Stimulated activated CD4-positive, alpha-beta T cell treated with anti-CD3 and anti-CD28 coated beads, Interleukin-15, amount 100 ng/mL, for 48 hours (primary cell): ENCODE measurements at regions not wholly inside any gene's neighbourhood (a gene's known extent, or its start where the extent isn't known, plus 50 kb on each side); places are given as distances from the start of the nearest gene placed in this dataset.

Experiments used
- DNase-seq, 2 donors: peaks; one replicate each; pipeline ENCODE4 v3.0.0-alpha.2; 2020; ENCODE audit warnings: low read depth in 2 of 2

DNA sequence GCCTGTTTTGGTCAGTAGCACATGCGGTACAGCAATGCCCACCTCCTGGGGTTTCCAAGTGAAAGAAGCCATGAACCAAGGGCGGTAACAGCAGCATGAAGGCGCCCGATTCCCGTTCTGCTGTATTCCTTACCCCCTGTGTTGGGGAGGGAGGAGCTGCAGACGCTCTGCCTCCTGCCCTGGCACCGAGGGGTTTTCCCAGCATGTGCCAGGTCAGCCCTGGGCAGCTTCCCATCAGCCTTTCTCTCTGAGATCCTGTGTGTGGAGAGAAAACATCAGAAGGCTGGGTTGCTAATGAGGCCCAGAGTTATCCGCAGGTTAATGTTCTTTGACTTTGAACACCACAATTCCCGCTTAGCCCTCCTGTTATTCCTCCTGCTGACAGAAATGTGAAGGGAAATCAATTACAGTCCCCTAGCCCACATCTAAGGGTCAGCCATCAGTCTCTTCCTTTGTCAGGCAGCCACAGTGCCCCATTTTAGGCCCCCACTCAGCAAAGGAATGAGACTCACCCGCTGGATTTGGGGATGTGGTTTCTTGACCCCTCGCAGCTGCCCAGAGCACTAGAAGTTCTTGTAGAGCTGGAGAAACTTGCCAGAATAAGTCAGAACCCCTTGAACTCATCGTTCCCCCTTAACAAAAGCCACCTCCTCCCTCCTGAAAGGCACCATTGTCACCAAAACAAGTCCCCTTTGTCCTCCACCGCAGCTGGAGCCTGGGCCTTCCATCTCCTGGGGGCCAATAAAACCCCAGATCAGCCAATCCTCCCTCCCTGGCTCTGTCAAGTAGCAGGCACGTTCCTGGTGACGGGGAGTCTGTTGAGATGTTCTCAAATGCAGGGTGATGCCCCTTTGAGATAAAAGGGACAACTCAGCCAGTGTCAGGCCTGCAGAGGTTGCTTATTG is 168.5 kb downstream of the KATNIP start:
- no peak for DNase-seq

DNA sequence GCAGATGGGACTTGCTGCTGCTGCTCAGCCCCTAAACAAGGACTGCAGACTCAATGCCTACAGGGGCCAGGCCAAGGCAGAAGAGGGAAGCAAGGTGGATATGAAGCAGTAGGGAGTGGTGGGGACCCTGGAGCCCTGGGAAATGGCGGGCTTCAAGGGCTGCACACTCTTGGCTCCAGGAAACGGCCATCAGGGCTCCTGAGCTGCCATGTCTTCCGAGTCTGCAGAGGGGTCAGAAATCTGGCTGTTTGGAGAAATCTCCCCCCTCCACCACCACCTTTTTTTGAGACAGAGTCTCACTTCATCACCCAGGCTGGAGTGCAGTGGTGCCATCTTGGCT is 169.1 kb downstream of the KATNIP start:
- DNase-seq = no peak

GRCh38 chr16:27720731-27721530 is 171.0 kb downstream of the KATNIP start:
- no peak for DNase-seq

DNA sequence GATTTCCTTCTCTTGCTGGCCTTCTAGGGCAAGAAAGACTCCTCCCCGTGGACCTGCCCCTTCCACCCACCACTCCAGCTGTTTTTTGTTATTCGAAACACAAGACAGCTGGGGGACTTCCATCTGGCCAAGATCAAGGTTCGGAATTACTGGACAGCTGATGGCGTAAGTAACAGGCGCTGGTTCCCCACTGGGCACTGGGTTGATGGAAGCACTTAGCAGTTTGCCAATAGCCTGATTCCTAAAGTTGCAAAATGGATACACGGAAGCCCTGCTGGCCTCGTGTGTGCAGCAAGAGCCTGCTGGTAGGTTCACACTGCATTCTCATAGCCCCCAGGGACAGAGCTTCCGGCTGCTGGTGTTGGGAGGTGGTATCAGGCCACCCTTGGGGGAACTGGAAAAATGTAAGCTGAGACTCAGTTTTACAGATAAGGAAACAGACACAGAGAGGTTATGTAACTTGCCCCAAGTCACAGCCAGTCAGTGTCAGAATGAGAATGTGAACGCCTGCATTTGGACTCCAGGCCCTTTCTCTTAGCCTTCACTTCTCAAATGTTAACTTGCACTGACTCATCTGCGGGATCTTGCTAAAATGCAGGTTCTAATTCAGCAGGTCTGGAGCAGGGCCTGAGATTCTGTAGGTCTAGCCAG is 171.7 kb downstream of the KATNIP start:
- no peak for DNase-seq

DNA sequence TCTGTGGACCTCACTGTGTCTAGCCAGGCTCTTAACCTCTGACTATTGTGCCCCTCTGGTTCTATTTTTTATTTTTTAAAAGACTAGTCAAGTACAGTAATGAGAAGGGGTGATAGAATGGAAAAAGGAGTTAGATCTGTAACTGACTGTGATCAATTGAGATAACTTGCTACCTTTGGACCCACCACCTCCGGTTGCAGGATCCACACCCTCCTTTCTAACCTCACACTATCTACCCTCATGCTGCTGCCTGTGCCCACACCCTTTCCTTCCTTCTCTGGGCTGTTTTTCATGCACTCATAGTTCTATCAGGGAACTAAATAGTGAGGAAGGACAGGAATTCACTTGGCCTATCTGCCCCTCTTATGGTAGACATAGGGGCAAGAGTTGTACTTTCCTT is 172.3 kb downstream of the KATNIP start:
- DNase-seq = no peak

DNA sequence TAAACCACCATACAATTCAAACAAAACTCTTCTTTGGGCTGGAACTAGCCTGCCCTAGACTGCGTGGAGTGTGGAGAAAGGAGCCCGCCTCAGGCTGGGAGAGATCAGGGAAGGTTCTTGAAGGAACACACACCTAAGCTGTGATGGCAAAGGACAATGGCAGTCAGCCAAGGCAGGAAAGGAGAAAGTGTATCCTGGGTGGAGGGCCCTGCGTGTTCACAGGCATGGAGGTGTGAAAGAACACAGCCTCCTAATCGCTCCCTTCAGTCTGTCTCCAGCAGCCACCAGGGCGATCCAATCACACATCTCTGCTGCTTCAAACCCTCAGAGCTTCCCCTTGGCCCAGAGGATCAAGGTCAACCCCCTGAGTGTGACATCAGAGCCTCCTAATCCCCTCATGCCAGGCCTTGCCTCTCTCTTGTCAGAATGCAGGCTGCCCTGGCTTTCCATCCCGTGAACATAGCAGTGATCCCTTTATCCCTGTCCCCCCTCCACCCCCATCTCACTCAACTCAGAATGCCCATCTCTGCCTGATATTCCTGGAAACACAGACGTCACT is 173.0 kb downstream of the KATNIP start:
- DNase-seq = no peak

- DNase-seq = no peak
Measured at GRCh38 chr16:27723711-27724481, 174.0 kb downstream of the KATNIP start.

GRCh38 chr16:27724482-27725235 is 174.7 kb downstream of the KATNIP start:
- no peak for DNase-seq

- DNase-seq = no peak
Measured at GRCh38 chr16:27725236-27726000, 175.5 kb downstream of the KATNIP start.

DNA sequence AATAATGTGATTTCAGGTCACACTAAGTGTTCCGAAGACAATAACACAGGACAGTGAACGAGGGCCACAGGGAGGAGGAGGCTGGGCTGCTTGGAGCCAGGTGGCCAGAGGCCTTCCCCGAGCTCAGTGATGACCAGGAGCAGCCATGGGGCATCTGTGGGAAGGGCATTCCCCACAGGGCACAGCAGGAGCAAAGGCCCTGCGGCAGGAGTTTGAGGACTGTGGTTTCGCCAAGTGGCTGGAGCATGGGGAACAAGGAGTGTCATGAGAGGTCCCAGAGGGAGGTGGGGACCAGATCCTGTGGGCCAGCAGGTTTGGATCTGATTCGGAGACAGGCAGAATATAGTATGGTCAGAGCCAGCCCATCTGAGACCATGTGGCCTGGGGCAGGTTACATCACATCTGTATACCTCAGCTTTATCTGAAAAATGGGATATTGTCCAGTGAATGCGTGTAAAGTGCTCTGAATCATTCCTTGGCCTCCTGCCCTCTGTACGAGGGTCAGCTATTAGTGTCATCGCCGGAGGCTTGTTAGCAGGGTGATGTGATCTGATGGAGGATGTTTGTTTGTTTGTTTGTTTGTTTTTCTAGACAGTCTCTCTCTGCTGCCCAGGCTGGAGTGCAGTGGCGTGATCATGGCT is 176.8 kb downstream of the KATNIP start:
- DNase-seq = no peak

- DNase-seq = no peak
Measured at GRCh38 chr16:27727941-27728340, 178.0 kb downstream of the KATNIP start.

GRCh38 chr16:27728691-27729090 is 178.7 kb downstream of the KATNIP start:
- no peak for DNase-seq

GRCh38 chr16:27729516-27730304 is 179.8 kb downstream of the KATNIP start:
- no peak for DNase-seq

DNA sequence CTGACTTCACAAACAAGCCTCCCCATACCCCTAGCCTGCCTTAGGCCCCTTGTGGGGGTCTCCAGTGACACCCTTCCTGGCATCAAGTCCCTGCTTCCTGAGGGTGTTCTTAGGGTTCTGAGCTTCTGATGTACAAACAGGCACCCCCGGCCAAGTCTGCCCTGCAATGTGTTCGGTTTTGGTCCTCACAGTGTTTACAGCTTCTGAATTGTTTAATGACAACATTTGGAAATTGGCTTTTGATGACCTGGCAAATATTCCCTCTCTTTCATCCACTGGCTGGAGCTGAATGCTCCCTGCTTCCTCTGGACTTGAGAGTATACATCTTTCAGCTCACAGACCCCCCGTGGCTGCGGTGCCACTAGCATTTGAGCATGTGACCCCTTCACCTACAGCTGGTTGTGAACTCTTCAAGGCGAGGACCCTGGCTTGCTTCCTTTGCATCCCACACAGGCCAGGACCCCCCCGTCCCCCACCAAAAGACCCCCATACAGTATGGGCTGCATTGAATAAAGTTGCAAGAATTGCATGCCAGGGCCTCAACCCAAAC is 180.8 kb downstream of the KATNIP start:
- DNase-seq = no peak

DNA sequence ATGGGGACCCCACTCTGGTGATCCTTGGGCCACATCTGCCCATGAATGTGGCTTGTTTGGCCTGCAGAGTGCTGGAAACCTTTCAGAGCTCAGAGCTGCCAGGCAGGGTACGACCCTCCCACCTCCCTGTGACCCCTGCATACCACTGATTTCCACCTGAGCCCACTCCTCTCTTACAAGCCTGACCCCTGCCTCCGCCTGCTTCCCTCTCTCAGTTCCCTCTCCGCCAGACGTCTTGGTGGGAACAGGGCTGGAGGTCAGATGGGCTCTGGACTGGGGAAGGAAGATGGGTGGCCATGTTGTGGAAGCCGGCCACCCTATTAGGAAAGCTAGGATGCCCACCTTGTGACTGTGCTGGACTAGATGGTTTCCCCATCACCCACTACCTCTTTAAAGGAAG is 185.1 kb downstream of the KATNIP start:
- no peak for DNase-seq

GRCh38 chr16:27736431-27736830 is 186.5 kb downstream of the KATNIP start:
- DNase-seq = no peak

- DNase-seq = no peak
Measured at GRCh38 chr16:27737513-27737912, 187.6 kb downstream of the KATNIP start.
